ENCODE measurements at regions not wholly inside any gene's neighbourhood (a gene's known extent, or its start where the extent isn't known, plus 50 kb on each side); places are given as distances from the start of the nearest gene placed in this dataset.

GRCh38 chr20:18985551-18985950 is 172.0 kb downstream of the SCP2D1 start:
- TF ChIP-seq CTCF (IDR thresholded peaks at IDR 0.05; ENCODE audit: unreplicated experiment in 3 of 3): no peak
- Mint-ChIP-seq H3K4me1 (peaks cover 31% of the 10 kb centered on the region), H3K36me3 (ENCODE audit: low read depth) (no peaks in the 10 kb centered on the region), H3K9me3 (no peaks in the 10 kb centered on the region), H3K27ac (no peak overlapping the region), H3K4me3 (no peak overlapping the region), H3K27me3 (ENCODE audit: low read depth) (no peaks in the 10 kb centered on the region)

DNA sequence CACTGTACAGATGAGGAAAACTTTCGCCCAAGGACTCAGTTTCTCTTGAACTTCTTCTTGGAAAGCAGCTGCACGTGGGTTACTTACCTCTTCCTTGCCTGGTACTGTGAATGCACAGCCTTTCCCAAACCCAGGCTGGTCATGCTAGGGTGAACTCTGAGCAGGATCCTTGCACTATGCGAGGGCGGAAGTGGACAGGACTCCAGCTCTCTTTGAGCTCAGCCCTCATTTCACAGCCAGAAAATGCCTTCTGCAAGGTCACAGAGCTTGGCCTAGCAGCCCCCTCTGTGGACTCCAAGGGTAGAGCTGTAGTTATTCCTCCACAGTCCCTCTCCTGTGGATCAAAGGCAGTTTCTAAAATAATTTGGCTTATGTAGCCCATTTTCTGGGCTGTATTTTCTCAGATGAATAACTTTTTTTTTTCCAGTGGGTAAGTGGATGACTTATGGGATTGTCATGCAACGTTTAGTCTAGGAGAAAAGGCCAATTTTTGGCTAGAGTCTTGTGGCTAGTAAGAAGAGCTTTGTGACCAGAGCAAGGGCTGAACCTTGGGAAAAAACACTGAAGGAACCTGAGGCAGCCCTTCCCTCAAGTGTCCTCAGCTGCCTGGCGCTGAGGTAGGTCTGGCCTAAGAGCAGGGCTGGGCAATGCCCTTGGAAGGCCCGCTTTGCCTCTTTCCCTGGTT is 172.7 kb downstream of the SCP2D1 start:
- Mint-ChIP-seq H3K4me1 (peaks cover 31% of the 10 kb centered on the region), H3K4me3 (no peak overlapping the region), H3K27ac (peak overlapping the region in 2 of 3 experiments; percentile 57 to 73), H3K9me3 (no peaks in the 10 kb centered on the region), H3K36me3 (ENCODE audit: low read depth) (no peaks in the 10 kb centered on the region), H3K27me3 (ENCODE audit: low read depth) (no peaks in the 10 kb centered on the region)
- no peak for TF ChIP-seq CTCF (IDR thresholded peaks at IDR 0.05; ENCODE audit: unreplicated experiment in 3 of 3)

DNA sequence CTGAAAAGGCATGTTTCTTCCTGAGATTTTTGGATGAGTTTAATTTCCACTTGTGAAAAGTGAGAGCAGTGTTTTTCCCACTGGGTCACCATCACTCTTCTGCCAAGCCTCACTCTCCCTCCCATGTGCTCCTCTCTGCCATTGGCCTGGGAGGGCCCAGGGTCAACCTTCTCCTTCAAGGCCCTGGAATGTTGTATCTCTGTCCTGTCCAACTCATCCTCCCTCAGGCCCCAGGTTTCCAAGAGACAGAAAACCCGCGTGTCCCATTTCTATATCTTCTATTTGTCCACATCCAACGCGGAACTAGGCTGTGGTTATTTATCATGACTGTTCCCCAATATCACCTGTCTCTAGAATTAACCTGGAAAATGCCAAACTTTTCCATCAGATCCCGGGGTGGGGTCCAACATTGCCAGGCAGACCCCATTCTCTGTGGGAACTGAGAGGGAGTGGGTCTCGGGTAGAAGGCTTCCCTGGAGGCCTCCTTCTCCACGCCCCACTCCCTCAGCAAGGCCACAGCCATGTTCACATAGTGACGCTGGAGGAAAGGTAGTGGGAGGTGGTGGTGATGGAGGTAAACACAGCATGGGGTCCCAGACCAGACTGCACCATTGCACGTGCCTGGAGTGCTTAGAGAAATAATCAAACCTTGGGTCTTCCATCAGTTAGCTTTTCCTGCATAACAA is 173.5 kb downstream of the SCP2D1 start:
- Mint-ChIP-seq H3K27me3 (ENCODE audit: low read depth) (no peaks in the 10 kb centered on the region), H3K4me1 (peaks cover 31% of the 10 kb centered on the region), H3K4me3 (no peak overlapping the region), H3K36me3 (ENCODE audit: low read depth) (no peaks in the 10 kb centered on the region), H3K9me3 (no peaks in the 10 kb centered on the region), H3K27ac (peak overlapping the region in 2 of 3 experiments; percentile 57 to 73)
- TF ChIP-seq CTCF (IDR thresholded peaks at IDR 0.05; ENCODE audit: unreplicated experiment in 3 of 3): no peak

DNA sequence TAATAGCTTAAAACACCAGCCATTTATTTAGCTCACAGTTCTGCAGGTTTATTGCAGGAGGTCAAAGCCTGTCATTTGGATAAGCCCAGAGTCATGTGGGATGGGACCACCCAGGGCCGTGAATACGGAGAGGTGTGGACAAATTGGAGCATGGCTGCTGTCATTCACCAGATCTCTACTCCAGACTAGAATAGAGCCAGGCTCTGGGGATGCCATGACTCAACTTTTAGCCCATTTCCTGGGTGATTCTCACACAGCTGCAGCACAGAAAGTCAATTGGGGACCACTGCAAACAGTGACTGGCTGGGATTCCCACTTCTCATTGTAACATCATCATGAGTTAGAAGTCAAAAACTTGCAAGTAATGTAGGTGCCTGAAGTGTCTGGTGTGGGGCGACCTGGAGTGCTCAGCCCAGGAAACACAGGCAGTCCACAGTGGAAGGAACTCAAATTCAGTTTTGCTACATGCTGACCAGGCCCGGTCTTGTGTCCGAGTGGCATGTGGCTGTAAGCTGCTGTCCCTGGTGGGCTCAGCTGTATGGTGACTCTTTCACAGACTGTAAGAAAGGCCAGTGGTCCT is 174.3 kb downstream of the SCP2D1 start:
- peak overlapping the region in 1 of 3 experiments; percentile 57 for H3K27ac Mint-ChIP-seq
- H3K9me3 Mint-ChIP-seq: peaks cover 3% of the 10 kb centered on the region
- no peak for TF ChIP-seq CTCF (IDR thresholded peaks at IDR 0.05; ENCODE audit: unreplicated experiment in 3 of 3)
- no peaks in the 10 kb centered on the region for H3K27me3 Mint-ChIP-seq (ENCODE audit: low read depth)
- H3K36me3 Mint-ChIP-seq (ENCODE audit: low read depth): no peaks in the 10 kb centered on the region
- no peak overlapping the region for H3K4me3 Mint-ChIP-seq
- H3K4me1 Mint-ChIP-seq: peaks cover 31% of the 10 kb centered on the region

DNA sequence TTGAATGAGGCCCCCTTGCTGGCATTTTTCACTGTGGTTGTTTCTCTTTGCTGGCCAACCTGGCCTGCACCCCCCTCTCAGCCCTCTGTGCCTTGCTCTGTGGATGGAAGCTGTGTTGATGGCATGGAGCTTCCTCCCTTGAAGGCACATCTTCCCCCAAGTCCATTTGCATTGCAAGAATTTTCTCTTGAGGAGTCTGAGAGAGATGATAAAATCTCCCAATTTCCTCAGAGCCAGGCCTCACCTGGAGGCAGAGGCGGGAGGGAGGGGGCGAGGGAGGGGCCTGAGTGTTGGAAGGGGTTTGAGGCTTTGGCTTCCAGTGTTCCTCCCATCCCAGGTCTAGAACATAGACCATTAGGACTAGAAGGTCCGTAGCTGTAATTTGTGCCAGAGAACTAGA is 175.1 kb downstream of the SCP2D1 start:
- TF ChIP-seq CTCF (IDR thresholded peaks at IDR 0.05; ENCODE audit: unreplicated experiment in 3 of 3): no peak
- Mint-ChIP-seq H3K27ac (peak overlapping the region in 2 of 3 experiments; percentile 57 to 74), H3K4me1 (peaks cover 30% of the 10 kb centered on the region), H3K4me3 (no peak overlapping the region), H3K9me3 (peaks cover 9% of the 10 kb centered on the region), H3K27me3 (ENCODE audit: low read depth) (no peaks in the 10 kb centered on the region), H3K36me3 (ENCODE audit: low read depth) (no peaks in the 10 kb centered on the region)
